Uterus (tissue), 2 donors: ENCODE measurements at regions not wholly inside any gene's neighbourhood (a gene's known extent, or its start where the extent isn't known, plus 50 kb on each side); places are given as distances from the start of the nearest gene placed in this dataset.

ENCODE experiments used
- POLR2A ChIP-seq, 2 donors: fragments of 450-650 bp; IDR thresholded peaks; one replicate each; pipeline ENCODE4 v1.6.1; 2016; ENCODE audit warnings: antibody characterized with exemption in 2 of 2, mild to moderate bottlenecking in 1 of 2, moderate library complexity in 1 of 2
- TF ChIP-seq, protein P1 (sequence below), 4 experiments: fragments of 200-600 bp in 2 of 4; fragments of 450-650 bp in 2 of 4; sonication (generic) in 2 of 4; IDR thresholded peaks; one replicate each; pipeline ENCODE4 v1.5.1; 2016 to 2019; ENCODE audit warnings: antibody characterized with exemption in 4 of 4, mild to moderate bottlenecking in 2 of 4, moderate library complexity in 1 of 4

- TF ChIP-seq, protein P1, sequence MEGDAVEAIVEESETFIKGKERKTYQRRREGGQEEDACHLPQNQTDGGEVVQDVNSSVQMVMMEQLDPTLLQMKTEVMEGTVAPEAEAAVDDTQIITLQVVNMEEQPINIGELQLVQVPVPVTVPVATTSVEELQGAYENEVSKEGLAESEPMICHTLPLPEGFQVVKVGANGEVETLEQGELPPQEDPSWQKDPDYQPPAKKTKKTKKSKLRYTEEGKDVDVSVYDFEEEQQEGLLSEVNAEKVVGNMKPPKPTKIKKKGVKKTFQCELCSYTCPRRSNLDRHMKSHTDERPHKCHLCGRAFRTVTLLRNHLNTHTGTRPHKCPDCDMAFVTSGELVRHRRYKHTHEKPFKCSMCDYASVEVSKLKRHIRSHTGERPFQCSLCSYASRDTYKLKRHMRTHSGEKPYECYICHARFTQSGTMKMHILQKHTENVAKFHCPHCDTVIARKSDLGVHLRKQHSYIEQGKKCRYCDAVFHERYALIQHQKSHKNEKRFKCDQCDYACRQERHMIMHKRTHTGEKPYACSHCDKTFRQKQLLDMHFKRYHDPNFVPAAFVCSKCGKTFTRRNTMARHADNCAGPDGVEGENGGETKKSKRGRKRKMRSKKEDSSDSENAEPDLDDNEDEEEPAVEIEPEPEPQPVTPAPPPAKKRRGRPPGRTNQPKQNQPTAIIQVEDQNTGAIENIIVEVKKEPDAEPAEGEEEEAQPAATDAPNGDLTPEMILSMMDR (IDR thresholded peaks at IDR 0.05), result no peak
- TF ChIP-seq POLR2A (IDR thresholded peaks at IDR 0.05), result no peak
These were observed 508.4 kb upstream of the LUZP2 start for GRCh38 chr11:23988381-23989006.
